GM18951 (cell line): ENCODE measurements at regions not wholly inside any gene's neighbourhood (a gene's known extent, or its start where the extent isn't known, plus 50 kb on each side); places are given as distances from the start of the nearest gene placed in this dataset.
"Not testable (repeated sequence)": the region's sequence is repeated elsewhere in the genome, so short reads cannot be mapped to it uniquely, and the experiment has no call there.

Experiments used
- POLR2A ChIP-seq: IDR thresholded peaks from 4 replicates; pipeline ENCODE4 v1.6.1; 2011; ENCODE audit warnings: mild to moderate bottlenecking; ENCODE audit not compliant: insufficient read length, insufficient read depth; ENCODE audit errors: extremely low read depth
- in situ Hi-C: fragments of 300-500 bp; cut with MboI; formaldehyde crosslinking; loops from one replicate; pipeline ENCODE4 v1.12.0; 2022; ENCODE audit warnings: low sequenced_read_pairs, mixed read lengths, inconsistent platforms; ENCODE audit not compliant: unreplicated experiment

DNA sequence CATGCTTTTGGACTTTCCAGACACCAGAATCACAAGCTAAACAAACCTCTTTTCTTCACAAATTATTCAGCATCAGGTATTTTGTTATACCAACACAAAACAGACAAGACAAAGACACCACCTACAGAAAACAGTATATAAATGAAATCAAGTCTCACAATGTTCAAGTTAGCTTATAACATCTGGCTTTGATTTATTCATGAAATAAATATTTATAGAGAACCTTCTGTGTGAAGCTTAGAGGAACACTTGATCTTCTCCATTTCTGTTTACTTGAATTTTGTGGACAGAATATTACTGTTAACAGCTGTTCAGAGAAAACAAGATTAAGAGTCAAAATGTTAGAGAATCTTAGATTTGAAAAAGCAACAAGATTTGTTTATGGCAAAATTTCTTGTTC lies 137.4 kb upstream of the PRR16 start:
- no peak for TF ChIP-seq POLR2A
- in situ Hi-C loops: no loop called here

DNA sequence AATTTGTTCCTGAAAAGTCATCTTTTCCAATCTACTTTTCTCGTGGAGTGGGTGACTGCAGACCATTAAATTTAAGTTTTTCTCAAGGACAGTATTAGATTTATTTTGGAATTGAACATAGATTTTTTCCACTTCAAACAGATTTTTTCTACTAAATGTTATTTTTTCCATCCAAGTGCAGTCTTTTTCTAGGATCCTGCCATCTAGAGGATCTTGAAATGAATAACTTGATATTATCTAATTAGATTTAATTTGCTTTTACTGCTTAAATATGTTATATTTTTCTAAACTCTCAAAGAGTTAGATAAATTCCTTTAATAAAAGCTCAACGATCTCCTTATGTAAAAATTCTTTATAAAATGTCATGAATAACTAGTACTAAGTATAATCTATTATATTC lies 136.9 kb upstream of the PRR16 start:
- no peak for TF ChIP-seq POLR2A
- in situ Hi-C loops: no loop called here

DNA sequence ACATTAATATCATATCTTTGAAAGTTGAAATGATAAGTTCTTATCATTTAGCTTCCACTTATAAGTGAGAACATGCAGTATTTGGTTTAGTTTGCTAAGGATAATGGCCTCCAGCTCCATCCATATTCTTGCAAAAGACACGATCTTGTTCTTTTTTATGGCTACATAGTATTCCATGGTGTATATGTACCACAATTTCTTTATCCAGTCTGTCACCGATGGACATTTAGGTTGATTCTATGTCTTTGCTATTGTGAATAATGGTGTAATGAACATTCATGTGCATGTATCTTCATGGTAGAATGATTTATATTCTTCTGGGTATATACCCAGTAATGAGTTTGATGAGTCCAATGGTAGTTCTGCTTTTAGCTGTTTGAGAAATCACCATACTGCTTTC lies 135.0 kb upstream of the PRR16 start:
- in situ Hi-C loops: no loop called here
- TF ChIP-seq POLR2A: no peak

DNA sequence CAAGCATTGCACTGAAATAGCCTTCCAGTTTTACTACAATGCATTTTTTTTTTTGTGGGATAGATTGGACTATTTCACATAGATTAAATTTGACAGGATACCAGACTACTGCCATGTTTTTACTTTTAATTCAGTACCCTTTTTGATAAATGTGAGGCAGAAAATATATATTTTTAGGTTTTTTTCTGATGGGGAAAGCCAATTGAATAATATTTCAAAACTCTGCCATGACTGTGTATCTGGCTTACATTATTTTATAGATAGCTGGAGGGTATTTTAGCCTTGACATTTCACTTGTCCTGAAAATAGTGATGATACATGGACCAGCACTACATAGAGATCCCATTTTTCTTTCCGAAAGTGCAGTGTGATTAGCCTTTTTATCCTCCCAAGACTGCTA lies 133.5 kb upstream of the PRR16 start:
- in situ Hi-C loops: no loop called here
- no peak for TF ChIP-seq POLR2A

DNA sequence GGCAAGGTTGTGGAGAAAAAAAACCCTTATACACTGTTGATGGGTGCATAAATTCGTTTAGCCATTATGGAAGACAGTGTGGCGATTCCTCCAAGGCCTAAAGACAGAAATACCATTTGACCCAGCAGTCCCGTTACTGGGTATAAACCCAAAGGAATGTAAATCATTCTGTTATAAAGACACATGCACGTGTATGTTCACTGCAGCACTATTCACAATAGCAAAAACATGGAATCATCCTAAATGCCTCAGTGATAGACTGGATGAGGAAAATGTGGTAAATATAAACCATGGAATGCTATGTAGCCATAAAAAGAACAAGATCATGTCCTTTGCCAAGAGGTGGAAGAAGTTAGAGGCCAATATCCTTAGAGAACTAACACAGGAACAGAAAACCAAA lies 119.9 kb upstream of the PRR16 start:
- TF ChIP-seq POLR2A: no peak
- in situ Hi-C loops: no loop called here

DNA sequence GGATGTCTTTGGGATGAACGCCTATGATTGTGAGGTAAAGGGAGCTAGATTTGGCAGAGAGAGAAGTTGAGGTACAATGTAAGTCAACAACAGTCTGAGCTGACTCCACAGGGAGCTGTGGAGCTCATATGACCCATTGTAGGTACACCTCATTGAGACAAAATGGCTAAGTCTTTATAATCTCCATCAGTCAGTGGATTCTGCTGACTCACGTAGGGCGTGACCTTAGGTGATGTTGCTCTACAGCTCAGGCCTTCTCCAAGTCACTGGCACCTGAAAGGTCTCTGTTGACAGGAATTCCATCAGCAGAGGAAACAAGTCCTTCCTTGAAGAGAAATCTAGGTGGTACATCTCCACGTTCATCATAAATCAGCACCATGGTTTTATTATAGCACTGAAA lies 118.2 kb upstream of the PRR16 start:
- in situ Hi-C loops: no loop called here
- TF ChIP-seq POLR2A: no peak

DNA sequence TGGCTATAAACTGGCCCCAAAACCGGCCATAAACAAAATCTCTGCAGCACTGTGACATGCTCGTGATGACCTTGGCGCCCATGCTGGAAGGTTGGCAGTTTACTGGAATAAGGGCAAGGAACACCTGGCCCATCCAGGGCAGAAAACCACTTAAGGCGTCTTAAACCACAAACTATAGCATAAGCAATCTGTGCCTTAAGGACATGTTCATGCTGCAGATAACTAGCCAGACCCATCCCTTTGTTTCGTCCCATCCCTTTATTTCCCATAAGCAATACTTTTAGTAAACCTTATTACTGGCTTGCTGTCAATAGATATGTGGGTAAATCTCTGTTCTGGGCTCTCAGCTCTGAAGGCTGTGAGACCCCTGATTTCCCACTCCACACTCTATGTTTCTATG lies 113.0 kb upstream of the PRR16 start:
- in situ Hi-C loops: not testable (repeated sequence)

DNA sequence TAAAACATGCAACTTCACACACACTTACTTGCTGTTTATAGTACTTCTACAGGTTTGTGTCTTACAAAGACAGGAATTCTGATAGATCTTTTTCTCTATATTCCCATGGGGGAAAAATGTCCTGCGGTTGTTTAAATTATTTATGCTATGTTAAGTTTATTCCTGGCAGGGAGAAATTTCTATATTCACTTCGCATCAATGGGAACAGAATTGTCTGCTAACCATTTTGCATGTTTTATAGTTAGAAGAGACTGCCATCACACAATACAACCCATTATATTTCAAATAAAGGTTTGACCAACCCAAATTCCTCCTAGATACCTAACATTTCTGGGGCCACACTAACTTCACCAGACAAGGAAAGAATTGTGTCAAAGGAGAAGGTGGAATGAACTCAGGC lies 110.0 kb upstream of the PRR16 start:
- in situ Hi-C loops: no loop called here

DNA sequence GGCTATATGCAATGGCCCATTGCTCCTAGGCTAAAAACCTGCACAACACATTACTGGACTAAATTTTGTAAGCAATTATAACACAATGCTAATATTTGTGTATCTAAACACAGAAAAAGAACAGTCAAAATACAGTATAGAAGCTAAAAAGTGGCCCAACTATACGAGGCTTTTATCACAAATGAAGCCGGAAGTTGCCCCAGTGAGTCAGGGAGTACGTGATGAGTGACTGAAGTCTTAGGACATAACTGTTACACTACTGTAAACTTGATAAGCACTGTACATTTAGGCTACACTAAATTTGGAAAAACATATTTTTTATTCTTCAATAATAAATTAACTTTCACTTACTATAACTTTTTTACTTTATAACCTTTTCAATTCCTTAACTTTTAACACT lies 105.2 kb upstream of the PRR16 start:
- in situ Hi-C loops: no loop called here

More for the DNA sequence above, 110.0 kb upstream of the PRR16 start:
- TF ChIP-seq POLR2A: no peak

DNA sequence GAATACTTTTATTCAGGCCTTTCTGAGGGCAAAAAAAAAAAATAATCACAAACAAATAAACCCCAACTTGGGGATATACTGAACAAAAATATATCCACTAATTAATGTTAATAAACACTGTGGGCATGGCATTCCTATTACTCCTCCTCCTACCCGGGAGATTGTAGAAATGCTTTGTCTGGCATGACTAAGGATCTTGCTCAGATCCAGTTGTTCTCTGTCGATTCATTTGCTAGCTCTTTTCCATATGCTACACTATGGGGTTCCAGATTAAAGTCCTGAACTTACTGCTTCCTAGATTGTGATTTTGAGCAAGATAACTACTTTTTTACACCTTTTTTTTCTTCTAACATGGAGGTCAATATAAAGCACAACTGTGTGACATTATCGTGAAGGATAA lies 102.2 kb upstream of the PRR16 start:
- in situ Hi-C loops: no loop called here
- TF ChIP-seq POLR2A: no peak

More for the DNA sequence above, 105.2 kb upstream of the PRR16 start:
- no peak for TF ChIP-seq POLR2A

DNA sequence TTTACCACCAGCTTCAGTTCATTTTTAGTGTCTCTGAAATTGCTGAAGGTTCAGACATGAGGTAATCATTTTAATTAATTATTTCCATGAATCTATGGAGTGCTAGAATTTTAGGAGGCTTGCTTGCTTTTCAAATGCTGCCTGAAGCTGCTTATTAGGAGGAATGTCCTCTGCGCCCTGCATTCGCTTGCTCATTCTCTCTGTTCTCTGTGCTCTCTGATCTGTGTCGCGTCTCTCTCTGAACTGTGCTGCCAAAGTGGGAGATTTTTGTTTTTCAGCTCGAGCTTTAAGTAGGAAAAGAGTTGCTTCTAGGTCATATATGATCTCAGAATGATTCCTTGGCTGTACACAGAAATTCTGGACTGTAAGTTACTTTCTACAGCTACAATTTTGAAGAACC lies 101.7 kb upstream of the PRR16 start:
- no peak for TF ChIP-seq POLR2A
- in situ Hi-C loops: no loop called here

DNA sequence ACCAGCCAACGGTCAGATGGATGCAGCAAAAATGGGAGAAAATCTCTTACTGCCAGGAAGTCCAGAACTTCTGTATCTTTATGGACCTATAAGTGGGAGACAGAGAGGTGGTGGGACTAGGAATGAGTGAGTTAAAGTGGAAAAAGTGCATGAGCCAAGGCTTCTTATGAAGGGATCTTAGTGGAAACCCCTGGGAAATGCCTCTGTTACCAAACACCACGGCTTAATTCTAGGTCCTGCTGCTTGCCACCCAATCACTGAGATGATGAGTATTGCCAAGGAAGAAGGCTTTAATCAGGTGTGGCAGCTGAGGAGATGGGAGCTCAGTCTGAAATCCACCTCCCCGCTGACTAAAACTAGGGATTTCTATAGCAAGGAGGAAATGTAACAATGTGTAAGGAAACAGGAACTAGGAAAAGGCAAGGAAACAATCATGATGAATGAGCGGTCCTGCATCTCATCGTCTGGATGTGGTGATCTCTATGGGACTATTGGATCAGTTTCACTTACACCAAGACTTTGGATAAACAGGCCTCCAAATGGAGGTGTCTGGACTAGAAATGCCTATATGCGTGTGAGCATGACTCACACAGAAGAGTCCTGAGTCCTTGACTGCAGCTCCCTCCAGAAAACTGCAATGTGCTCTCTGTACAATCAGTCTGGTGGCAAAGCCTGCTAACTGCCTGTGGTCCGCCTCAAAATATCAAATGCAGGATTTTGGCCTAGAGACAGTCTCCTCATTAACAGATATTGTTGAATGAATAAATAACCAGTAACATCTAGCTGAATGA lies 98.2 kb upstream of the PRR16 start:
- TF ChIP-seq POLR2A: no peak
- in situ Hi-C loops: no loop called here

DNA sequence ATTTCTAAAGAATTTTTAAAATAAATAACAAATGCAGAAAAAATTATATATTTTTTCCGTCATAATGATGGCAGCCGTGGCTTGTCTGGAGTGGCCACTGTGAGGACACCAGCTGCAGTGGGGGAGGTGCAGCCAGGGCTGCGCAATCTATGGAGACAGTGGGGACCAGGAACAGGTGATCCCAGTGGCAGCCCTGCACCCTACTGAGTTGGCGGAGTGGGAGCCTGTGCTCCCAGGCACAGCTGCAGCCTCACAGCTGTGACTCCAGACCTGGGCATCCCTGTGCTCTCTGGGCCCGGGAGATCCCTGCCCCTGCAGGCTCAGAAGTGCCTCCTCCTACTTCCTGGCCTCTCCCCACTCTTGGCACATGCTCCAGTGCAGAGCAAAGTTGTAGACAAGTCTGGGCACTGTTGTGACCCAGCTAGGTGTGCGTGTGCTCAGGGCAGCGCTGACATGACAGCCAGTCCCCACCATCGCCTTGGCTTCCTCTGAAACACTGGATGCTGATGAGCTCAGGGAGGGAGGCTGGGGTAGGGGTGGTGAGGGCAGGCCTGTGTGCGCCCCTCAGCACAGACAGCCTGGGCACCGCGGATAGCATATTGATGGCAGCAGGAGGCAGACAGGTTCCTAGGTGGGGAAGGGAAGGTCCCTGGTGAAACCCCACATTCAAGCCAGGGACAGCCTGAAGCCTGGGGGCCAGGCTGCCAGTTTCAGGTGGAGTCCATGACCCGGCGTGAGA lies 96.0 kb upstream of the PRR16 start:
- TF ChIP-seq POLR2A: no peak
- in situ Hi-C loops: no loop called here
